AG09319 (cell line): ENCODE measurements at regions not wholly inside any gene's neighbourhood (a gene's known extent, or its start where the extent isn't known, plus 50 kb on each side); places are given as distances from the start of the nearest gene placed in this dataset.

Experiments
- DNase-seq: peaks from one replicate; pipeline ENCODE4 v3.0.0-alpha.2; 2010; ENCODE audit warnings: low read depth; ENCODE audit errors: extremely low read depth
- CTCF ChIP-seq: IDR thresholded peaks from 2 replicates; pipeline ENCODE4 v1.5.1; 2011; ENCODE audit warnings: low read depth, mild to moderate bottlenecking, inconsistent platforms, low read length, moderate library complexity

DNA sequence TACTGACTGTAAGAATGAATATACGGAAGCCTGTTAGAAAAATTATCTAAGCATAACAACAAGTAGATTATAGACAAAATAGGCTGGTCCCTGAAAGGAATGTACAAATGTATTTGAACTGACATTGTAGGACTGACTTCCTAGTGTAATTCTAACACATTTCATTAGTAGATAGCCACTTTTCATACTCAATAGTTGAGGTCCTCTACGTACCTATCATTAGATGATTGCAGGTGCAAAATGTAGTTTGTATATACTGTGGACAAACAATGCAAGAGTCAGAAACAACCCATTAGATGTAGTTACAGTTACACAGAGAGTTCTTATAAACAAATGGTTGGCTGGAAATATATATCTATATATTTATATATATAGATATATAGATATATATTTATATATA, 402.3 kb upstream of the SLITRK6 start:
- no peak for TF ChIP-seq CTCF
- DNase-seq: no peak

DNA sequence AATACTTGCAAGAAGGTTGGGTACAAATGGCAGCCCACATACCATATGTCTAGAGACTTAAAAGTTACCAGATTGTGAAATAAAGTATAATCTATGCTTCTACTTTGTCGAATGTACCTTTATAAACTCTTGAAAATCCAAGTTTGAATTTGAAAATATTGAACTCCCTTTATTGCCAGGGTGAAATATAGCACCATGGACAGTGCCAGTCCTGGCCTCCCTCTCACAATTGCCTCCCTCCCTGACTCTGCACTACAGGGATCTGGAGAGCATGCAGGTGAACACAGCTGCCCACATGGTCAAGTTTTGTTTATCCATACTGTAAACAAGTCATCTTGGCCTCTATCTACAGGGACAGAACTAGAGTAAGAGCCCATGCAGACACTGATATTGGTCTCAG, 394.1 kb upstream of the SLITRK6 start:
- DNase-seq: no peak
- TF ChIP-seq CTCF: no peak

GRCh38 chr13:86188170-86188569, 389.0 kb upstream of the SLITRK6 start:
- DNase-seq: no peak
- no peak for TF ChIP-seq CTCF

GRCh38 chr13:86185636-86186035, 386.4 kb upstream of the SLITRK6 start:
- no peak for TF ChIP-seq CTCF
- DNase-seq: no peak

DNA sequence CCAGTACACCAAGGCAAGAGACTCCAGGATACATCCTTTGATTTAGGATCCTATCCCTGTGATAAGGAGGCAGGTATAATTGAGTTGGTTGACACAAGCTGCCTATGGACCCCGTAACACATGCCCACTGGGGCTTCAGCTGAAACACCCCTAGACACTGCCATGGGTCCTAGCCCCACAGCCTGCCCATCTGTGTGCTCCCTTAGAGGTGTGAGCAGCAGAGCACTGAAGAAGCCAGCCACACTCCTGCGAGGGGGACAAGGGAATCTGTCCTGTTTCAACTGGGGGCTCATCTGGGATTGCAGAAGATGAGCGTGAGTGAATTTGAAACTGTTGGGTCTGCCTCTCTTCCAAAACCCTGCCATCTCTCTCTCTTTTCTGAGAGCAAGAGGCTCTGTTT, 385.9 kb upstream of the SLITRK6 start:
- no peak for TF ChIP-seq CTCF
- DNase-seq: no peak

- no peak for TF ChIP-seq CTCF
- no peak for DNase-seq
These were observed 375.4 kb upstream of the SLITRK6 start for GRCh38 chr13:86174622-86175021.

GRCh38 chr13:86172961-86173360, 373.7 kb upstream of the SLITRK6 start:
- no peak for DNase-seq
- TF ChIP-seq CTCF: no peak

- DNase-seq: no peak
- no peak for TF ChIP-seq CTCF
These were observed 362.0 kb upstream of the SLITRK6 start for GRCh38 chr13:86161257-86161656.
